Mammary epithelial cell (primary cell): ENCODE measurements at regions not wholly inside any gene's neighbourhood (a gene's known extent, or its start where the extent isn't known, plus 50 kb on each side); places are given as distances from the start of the nearest gene placed in this dataset.

ENCODE experiments used
- EZH2 ChIP-seq: IDR thresholded peaks from 2 replicates; pipeline ENCODE4 v1.6.1; 2012; ENCODE audit warnings: low read length, inconsistent platforms, borderline replicate concordance
- TF ChIP-seq, protein P1 (sequence below), 2 donors: IDR thresholded peaks in 1 of 2; conservative IDR thresholded peaks in 1 of 2; 2 replicates each; pipeline ENCODE4 v1.5.1; 2011 to 2012; ENCODE audit warnings: inconsistent platforms in 2 of 2, low read length in 2 of 2, mild to moderate bottlenecking in 2 of 2, control low read depth in 1 of 2, low read depth in 1 of 2; ENCODE audit not compliant: insufficient read depth in 1 of 2; ENCODE audit errors: extremely low read depth in 1 of 2

- TF ChIP-seq EZH2, result no peak
- TF ChIP-seq, protein P1, sequence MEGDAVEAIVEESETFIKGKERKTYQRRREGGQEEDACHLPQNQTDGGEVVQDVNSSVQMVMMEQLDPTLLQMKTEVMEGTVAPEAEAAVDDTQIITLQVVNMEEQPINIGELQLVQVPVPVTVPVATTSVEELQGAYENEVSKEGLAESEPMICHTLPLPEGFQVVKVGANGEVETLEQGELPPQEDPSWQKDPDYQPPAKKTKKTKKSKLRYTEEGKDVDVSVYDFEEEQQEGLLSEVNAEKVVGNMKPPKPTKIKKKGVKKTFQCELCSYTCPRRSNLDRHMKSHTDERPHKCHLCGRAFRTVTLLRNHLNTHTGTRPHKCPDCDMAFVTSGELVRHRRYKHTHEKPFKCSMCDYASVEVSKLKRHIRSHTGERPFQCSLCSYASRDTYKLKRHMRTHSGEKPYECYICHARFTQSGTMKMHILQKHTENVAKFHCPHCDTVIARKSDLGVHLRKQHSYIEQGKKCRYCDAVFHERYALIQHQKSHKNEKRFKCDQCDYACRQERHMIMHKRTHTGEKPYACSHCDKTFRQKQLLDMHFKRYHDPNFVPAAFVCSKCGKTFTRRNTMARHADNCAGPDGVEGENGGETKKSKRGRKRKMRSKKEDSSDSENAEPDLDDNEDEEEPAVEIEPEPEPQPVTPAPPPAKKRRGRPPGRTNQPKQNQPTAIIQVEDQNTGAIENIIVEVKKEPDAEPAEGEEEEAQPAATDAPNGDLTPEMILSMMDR (conservative IDR thresholded peaks at IDR 0.05 in 1 of 2, IDR thresholded peaks at IDR 0.05 in 1 of 2; ENCODE audit: extremely low read depth in 1 of 2, insufficient read depth in 1 of 2, low read depth in 1 of 2, low read length in 2 of 2), result no peak
Observed at GRCh38 chr14:30082486-30082885, 154.8 kb upstream of the PRKD1 start.
